AG08395 (cell line): ENCODE measurements at regions not wholly inside any gene's neighbourhood (a gene's known extent, or its start where the extent isn't known, plus 50 kb on each side); places are given as distances from the start of the nearest gene placed in this dataset.
"Not testable (repeated sequence)": the region's sequence is repeated elsewhere in the genome, so short reads cannot be mapped to it uniquely, and the experiment has no call there.

Source experiments
- DNase-seq: peaks from one replicate; pipeline ENCODE4 v3.0.0; 2012; ENCODE audit warnings: mixed read lengths, low spot score

DNA sequence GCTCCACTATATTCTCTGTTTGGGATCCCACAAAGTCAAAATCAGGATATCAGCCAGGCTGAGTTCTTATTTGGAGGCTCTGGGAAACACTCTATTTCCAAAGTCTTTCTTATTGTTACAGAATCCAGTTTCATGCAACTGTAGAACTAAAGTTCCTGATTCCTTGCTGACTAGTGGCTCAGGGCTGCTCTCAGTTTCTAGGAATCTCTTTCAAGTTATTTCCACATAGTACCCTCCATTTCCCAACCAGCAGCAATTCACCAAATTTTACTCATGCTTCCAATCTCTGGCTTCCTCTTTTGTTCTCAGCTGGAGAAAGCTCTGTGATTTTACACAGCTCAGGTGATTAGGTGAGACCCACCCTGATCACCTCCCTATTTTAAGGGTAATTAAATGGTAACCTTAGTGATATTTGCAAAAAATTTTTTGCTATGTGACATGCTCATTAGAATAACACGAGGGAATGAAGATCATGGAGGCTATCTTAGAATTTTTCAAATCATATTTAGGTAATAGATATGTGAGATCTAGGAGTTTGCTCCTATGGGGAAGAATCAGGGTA is 794.9 kb upstream of the ARRDC3 start:
- DNase-seq, result no peak

DNA sequence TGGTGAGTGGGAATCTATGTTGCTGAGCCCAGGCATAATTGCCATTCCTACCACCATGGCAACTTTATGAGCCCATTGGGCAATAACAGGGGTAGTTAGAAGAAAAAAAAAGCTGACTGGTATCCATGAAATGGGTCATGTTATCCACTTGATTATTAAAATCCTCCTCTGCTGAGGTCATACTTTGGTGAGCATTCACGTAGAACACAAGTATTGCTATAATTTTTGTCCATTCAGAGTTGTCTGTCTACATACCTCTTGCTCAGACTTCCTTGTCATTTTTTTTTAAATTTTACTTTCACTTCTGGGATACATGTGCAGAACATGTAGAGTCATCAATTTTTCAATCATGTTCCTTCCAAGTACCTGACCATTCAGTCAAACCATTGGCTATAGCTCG is 780.8 kb upstream of the ARRDC3 start:
- no peak for DNase-seq

GRCh38 chr5:92147798-92148197 is 764.7 kb upstream of the ARRDC3 start:
- no peak for DNase-seq

DNA sequence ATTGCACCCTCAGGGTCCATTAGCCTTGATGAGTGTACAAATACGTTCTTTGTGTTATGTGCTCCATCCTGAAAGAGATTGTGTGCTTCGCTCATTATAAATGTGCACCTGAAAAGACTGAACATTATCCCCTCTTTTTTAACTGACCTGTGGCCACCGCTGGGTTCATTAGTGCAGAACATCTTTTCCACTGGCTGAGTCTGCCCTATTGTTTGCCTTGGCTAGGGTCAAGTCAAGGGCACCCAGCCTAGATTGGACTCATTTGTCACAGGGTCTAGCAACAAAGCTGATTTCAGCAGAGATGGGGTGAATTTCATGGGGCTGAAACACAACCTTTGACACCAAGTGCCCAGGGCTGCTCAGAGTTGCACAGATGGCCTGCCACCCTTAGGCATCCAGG is 764.1 kb upstream of the ARRDC3 start:
- no peak for DNase-seq

GRCh38 chr5:92145852-92146251 is 762.7 kb upstream of the ARRDC3 start:
- no peak for DNase-seq

- DNase-seq, result no peak
Measured at GRCh38 chr5:92144824-92145223, 761.7 kb upstream of the ARRDC3 start.

- not testable (repeated sequence) for DNase-seq
Measured at GRCh38 chr5:92132294-92132908, 749.3 kb upstream of the ARRDC3 start.

- no peak for DNase-seq
Measured at GRCh38 chr5:92126182-92126581, 743.1 kb upstream of the ARRDC3 start.

DNA sequence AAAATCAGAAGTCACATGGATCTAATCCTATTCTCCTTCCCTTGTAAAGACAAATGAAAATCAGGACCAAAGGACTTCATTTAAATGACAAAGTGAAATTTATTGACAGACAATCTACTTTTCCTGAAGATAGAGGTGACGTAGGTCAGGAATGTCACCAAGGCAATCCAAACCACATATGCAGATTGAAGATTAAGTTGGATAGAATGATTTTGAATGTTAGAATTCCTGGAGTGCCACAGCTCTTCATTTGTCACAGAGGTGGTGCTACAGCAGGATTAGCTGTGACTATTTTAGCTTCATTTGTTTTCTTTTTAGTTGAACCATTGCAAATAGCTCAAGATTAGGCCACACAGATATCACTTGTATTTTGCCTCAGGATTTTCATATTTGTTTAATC is 736.0 kb upstream of the ARRDC3 start:
- no peak for DNase-seq

DNA sequence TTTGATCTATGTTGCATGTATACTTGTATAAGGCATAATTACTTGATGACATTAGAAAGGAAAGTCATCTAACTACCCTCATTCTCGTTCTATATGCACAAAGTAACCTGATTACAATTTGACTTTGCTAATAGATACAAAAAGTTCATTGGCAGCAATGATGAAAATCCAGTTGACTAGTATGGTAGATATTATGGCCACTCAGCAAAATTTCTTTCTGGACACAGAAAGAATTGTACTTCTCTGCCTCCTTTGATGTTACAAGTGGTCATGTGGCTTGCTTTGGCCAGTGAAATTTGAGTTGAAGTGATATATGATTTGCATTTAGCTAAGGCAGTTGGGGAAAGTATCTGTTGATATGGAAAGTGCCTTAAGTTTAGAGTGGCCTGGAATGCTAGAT is 723.7 kb upstream of the ARRDC3 start:
- no peak for DNase-seq

DNA sequence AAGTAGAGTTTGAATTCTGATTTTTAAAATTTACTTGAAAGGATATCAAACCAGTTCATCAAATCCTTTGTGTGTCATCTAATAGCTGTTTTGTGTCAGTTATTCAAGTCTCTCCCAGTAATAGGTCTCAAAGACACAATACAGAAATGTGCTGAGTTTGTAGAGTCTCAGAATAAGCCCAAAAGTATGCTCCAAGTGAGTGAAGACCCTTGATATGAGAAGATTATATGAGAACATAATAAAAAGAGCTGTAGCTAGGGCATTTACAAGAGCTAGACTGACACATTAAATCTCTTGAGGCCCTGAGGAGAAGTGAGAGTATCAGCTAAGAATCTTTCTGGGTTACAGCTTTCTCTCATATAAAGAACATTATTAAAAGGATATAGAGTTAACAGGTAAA is 721.0 kb upstream of the ARRDC3 start:
- no peak for DNase-seq

GRCh38 chr5:92102313-92102712 is 719.2 kb upstream of the ARRDC3 start:
- no peak for DNase-seq

DNA sequence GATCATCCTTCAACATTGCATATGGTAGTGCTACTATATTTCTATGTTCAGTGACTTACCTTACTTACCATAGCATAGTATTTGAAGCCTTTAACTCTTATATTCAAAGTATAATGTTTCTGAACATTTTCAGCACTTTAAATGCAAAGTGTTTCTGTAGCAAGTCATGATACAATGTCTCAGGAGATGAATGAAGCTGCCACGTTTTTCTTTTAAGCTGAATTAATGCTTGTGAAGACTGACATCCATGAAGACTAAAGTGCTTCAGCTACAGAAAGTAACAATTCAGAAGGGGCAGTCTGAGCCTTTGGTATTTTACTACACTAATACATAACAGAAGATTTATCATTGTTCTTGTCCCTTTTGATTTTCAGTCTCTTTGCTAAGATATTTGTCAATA is 709.1 kb upstream of the ARRDC3 start:
- no peak for DNase-seq

DNA sequence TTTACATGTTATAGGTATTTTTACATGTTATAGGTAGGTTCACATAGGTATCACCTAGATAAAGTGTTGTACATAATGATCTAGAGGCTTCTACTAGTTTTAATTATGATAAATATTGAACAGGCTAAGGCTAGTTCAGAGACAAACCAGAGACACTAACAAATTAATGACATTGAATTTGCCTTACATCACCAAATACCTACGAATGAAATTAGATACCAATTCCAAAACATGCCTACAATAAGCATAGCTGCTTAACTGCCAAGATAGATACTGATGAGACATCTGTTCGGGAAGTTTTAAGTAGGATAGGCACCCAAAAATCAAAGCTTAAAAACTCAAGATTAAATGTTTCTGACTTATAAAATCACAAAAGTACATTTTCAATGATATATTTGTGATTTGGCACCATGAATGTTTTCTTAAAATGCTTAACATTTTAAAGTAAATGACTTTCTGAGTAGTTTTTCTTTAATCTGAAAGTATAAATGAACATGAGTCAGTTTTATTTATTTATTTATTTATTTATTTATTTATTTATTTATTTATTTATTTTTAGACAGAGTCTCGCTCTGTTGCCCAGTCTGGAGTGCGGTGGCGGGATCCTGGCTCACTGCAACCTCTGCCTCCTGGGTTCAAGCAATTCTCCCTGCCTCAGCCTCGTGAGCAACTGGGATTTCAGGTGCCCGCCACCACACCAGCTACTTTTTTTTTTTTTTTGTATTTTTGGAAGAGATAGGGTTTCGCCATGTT is 703.1 kb upstream of the ARRDC3 start:
- no peak for DNase-seq

- DNase-seq, result no peak
Measured at GRCh38 chr5:92081958-92082712, 699.0 kb upstream of the ARRDC3 start.

DNA sequence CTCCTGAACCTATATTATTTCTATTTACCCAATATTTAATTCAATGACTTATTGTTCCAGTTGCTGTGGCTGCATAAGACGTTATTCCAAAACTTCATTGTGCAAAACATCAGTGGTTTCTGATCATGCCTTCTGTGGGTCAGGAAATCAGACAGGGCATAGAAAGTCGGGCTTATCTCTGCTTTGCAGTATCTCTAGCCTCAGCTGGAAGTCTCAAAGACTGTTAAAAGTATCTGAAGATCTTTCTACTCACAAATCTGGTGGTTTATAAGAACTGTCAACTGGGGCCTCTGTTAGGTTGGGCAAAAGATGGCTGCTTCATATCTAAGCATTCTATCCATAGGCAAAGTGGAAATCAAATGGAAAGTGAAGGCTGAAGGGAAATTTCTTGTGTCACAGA is 687.7 kb upstream of the ARRDC3 start:
- DNase-seq, result no peak

- DNase-seq, result no peak
Measured at GRCh38 chr5:92064993-92065392, 681.9 kb upstream of the ARRDC3 start.

DNA sequence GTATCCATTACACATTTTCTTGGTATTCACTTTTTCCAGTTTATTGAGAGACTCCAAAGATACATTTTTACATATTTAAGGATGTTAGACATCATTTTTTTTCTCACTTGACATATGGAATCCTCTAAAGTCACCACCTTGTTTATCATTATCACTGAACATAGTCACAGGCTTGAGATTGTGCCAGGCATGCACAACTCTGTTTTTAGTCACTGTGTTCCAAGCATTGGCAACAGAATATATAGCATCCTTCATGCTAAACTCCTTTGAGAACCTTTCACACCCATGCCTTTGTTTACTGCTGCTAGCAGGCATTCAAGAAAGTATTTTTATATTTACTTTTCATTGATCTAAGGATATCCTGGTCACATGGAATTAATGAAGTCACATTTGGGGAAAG is 668.6 kb upstream of the ARRDC3 start:
- DNase-seq, result no peak

DNA sequence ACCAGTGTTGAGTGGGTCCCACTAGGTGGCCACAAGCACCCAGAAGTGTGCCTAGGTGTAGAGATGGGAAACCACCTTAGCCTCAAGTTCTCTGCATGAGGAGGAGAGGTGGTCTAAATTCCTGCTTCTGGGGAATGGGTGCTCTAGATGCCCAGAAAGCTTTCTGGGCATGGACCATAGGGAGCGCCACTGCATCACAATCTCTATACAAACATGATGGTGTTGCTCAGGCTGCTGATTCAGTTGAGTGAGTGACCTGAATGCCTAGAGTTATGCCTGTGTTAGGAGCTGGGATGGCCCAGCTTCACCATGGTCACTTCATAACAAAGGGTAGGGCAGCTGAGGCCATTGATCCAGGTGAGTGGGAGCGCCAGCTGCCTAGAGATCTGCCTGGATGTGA is 667.9 kb upstream of the ARRDC3 start:
- no peak for DNase-seq

DNA sequence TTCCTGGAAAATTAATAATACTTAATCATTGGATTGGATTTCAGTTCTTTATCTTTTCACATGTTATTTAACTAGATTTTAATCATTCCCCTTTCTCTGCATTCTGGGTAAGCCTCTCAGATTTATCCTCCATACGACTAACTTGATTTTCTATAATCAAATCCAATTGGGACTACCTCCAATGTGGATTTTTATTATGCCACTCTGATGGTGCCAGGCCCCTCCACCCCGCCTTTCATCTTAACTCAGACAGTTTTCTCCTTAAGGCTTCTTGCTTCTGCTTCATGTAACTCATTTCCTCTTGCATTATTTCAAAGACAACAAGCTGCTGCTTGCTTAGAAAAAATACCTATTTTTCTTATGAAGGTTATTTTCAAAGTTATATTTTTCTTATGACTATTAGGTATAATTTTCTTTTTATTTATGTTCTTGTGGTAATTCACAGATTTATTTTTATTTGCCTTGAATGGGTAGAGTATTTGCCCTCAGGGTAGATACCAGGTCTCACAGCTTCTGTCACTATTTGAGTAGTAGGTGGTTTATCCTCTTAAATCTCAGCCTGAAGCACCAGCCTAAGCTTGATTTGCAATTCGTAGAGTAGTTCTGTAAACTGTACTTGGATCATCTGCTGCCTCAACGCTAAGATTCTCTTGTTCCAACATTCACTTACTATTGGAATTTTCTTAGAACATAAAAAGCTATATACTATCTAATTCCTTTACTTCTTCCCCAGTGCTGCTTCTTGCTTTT is 659.0 kb upstream of the ARRDC3 start:
- no peak for DNase-seq

- no peak for DNase-seq
Measured at GRCh38 chr5:92041206-92041605, 658.1 kb upstream of the ARRDC3 start.

DNA sequence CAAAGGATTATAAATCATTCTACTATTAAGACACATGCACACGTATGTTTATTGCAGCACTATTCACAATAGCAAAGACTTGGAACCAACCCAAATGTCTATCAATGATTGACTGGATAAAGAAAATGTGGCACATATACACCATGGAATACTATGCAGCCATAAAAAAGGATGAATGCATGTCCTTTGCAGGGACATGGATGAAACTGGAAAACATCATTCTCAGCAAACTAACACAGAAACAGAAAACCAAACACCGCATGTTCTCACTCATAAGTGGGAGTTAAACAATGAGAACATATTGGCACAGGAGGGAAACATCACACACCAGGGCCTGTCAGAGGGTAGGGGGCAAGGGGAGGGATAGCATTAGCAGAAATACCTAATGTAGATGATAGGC is 646.7 kb upstream of the ARRDC3 start:
- not testable (repeated sequence) for DNase-seq
